ENCODE measurements at regions not wholly inside any gene's neighbourhood (a gene's known extent, or its start where the extent isn't known, plus 50 kb on each side); places are given as distances from the start of the nearest gene placed in this dataset.

DNA sequence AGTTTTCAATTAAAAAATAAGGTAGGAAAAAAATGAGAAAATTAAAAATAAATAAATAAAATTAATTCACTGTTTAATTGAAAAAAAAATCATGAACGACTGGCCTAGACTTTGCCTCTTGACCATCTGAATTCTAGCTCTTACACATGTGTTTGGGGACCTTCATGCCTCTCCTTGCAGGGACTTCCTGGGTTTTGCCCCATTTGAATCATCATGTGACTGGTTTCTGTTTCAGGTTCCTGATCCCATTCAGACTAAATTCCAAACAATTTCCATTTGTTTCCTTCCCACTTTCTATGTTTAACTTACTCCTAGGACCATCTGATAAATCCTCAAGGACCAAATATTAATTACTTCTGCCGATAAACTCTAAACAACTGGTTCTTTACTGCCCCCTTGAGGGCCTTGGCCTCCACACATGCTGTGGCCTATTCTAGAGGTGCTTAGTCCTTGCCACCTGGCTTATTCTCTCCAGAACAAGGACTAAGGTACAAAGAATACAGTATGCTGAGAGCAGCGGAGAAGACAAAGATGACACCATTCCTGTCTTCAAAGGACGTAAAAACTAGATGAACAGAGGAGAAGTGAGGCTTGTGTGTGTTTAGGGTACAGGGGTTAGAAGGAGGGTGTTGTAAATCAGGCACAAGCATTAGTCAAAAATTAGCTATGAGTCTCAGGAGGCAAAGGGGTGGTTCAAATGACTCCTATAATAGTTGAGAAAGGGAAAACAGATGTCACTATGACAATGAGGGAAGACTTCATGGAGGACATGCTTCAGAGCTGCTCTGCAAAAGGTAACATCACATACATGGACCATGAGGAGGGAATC, 125.8 kb upstream of the AVPR1A start:
- H3K27ac ChIP-seq: no peak overlapping the region
- TF ChIP-seq, protein P1, sequence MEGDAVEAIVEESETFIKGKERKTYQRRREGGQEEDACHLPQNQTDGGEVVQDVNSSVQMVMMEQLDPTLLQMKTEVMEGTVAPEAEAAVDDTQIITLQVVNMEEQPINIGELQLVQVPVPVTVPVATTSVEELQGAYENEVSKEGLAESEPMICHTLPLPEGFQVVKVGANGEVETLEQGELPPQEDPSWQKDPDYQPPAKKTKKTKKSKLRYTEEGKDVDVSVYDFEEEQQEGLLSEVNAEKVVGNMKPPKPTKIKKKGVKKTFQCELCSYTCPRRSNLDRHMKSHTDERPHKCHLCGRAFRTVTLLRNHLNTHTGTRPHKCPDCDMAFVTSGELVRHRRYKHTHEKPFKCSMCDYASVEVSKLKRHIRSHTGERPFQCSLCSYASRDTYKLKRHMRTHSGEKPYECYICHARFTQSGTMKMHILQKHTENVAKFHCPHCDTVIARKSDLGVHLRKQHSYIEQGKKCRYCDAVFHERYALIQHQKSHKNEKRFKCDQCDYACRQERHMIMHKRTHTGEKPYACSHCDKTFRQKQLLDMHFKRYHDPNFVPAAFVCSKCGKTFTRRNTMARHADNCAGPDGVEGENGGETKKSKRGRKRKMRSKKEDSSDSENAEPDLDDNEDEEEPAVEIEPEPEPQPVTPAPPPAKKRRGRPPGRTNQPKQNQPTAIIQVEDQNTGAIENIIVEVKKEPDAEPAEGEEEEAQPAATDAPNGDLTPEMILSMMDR (IDR thresholded peaks at IDR 0.05): no peak
- DNase-seq (ENCODE audit: low spot score): no peak
- H3K4me3 ChIP-seq: no peak overlapping the region

DNA sequence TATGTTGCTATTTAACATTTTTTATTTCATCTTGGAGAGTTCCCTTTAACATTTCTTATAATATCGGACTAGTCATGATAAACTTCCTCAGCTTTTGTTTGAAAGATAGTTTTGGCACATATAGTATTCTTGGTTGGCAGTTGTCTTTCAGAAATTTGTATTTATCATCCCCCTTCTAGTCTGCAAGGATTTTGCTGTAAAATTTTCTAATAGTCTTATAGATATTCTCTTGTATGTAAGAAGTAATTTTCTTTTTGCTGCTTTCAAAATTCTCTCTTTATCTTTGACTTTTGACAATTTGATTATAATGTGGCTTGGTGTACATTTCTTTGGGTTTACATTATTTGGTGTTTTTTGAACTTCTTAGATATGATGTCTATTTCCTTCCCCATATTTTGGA, 116.0 kb upstream of the AVPR1A start:
- TF ChIP-seq, protein P1 (IDR thresholded peaks at IDR 0.05): no peak
- Histone ChIP-seq H3K27ac (no peak overlapping the region), H3K4me3 (no peak overlapping the region)
- no peak for DNase-seq (ENCODE audit: low spot score)

DNA sequence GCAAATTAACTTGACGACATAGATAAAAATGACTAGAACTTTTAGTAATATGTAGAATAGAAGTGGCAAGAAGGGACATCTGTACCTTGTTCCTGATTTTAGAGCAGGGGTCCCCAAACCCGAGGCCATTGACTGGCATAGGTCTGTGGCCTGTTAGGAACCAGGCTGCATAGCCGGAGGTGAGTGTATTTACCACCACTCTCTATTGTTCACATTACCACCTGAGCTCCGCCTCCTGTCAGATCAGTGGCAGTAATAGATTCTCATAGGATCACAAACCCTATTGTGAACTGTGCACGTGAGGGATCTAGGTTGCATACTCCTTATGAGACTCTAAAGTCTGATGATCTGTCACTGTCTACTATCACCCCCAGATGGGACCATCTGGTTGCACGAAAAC, 113.6 kb upstream of the AVPR1A start:
- TF ChIP-seq, protein P1 (IDR thresholded peaks at IDR 0.05): no peak
- Histone ChIP-seq H3K27ac (no peak overlapping the region), H3K4me3 (no peak overlapping the region)
- DNase-seq (ENCODE audit: low spot score): no peak

DNA sequence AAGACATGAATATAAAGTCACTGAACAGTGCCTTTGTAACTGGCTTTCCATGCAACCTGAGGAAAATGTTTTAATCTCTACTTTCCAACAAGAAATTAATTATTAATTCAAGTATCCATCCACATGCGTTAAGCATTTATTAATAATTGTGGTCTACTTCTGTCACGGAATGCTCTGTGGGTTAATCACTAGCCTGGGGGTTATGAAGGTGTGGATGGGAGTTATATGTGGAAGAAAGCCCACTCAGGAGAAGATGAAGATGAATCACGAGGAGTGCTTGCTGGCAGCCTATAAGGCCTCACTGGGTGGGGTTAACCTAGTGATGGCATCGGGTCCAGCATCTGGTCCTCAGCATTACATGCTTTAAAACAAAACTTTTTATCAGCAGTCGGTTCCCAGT, 99.5 kb upstream of the AVPR1A start:
- Histone ChIP-seq H3K4me3 (no peak overlapping the region), H3K27ac (no peak overlapping the region)
- DNase-seq (ENCODE audit: low spot score): no peak
- TF ChIP-seq, protein P1 (IDR thresholded peaks at IDR 0.05): no peak

DNA sequence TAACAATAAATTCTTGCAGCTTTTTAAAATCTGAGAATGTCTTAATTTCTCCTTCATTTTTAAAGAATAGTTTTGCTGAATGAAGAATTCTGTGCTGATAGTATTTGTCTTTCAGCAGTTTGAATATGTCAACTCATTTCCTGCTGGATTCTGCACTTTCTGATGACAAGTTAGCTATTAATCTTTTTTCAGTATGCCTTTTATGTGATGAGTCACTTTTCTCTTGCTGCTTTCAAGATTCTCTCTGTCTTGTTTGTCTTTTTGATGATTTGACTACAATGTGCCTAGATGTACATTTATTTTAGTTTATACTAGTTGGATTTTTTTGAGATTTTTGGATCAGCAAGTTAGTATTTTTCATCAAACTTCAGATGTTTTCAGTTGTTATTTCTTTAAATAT, 87.9 kb upstream of the AVPR1A start:
- TF ChIP-seq, protein P1 (IDR thresholded peaks at IDR 0.05): no peak
- Histone ChIP-seq H3K4me3 (no peak overlapping the region), H3K27ac (no peak overlapping the region)
- no peak for DNase-seq (ENCODE audit: low spot score)

DNA sequence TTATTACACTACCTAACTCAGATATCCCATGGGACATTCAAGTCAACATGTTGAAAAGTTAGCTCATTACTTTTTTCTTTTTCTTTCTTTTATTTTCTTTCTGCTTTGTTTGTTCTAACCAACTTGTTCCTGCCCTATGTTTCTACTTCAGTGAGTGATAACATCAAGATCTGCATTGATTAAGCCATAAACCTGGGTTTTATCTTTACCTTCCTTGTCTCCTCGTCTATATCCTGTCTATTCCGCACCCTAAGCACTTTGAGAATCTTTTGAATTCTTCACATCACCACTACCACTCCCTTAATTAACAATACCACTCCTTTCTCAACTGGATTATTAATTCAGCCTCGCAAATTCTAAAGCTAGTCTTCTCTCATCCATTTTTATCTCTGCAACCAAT, 81.9 kb upstream of the AVPR1A start:
- H3K4me3 ChIP-seq: no peak overlapping the region
- no peak for DNase-seq (ENCODE audit: low spot score)

More for the DNA sequence above, 81.9 kb upstream of the AVPR1A start:
- no peak overlapping the region for H3K27ac ChIP-seq
- TF ChIP-seq, protein P1 (IDR thresholded peaks at IDR 0.05): no peak
